Smooth muscle cell (in vitro differentiated cells): ENCODE measurements at regions not wholly inside any gene's neighbourhood (a gene's known extent, or its start where the extent isn't known, plus 50 kb on each side); places are given as distances from the start of the nearest gene placed in this dataset.

Experiments used
- DNase-seq: peaks from one replicate; lab custom pipeline; 2025; ENCODE audit not compliant: unreplicated experiment; lab: John Stamatoyannopoulos, UW
- H2AFZ ChIP-seq: fragments of 200-600 bp; sonication (generic); 2 replicates; pipeline ENCODE4 v1.6.0; 2016; ENCODE audit warnings: antibody characterized with exemption, low read depth, mild to moderate bottlenecking
- H3F3A ChIP-seq: fragments of 200-600 bp; sonication (generic); 2 replicates; pipeline ENCODE4 v1.6.0; 2017; ENCODE audit warnings: antibody characterized with exemption, low read depth
- H3K27ac ChIP-seq: fragments of 200-600 bp; sonication (generic); 2 replicates; pipeline ENCODE4 v1.5.1; 2016; ENCODE audit warnings: low read depth, mild to moderate bottlenecking
- H3K27me3 ChIP-seq: fragments of 200-600 bp; sonication (generic); 2 replicates; pipeline ENCODE4 v1.6.1; 2016; ENCODE audit warnings: low read depth, mild to moderate bottlenecking
- H3K36me3 ChIP-seq: fragments of 200-600 bp; sonication (generic); 2 replicates; pipeline ENCODE4 v1.5.1; 2016; ENCODE audit warnings: low read depth
- H3K4me1 ChIP-seq: fragments of 200-600 bp; sonication (generic); 2 replicates; pipeline ENCODE4 v1.5.1; 2016; ENCODE audit warnings: low read depth
- H3K4me2 ChIP-seq: fragments of 200-600 bp; sonication (generic); 2 replicates; pipeline ENCODE4 v1.6.0; 2016; ENCODE audit warnings: mild to moderate bottlenecking
- H3K4me3 ChIP-seq: fragments of 200-600 bp; sonication (generic); 2 replicates; pipeline ENCODE4 v1.5.1; 2016; ENCODE audit warnings: mild to moderate bottlenecking
- H3K79me2 ChIP-seq: fragments of 200-600 bp; sonication (generic); 2 replicates; pipeline ENCODE4 v1.6.0; 2016; ENCODE audit warnings: low read depth, mild to moderate bottlenecking
- H3K9ac ChIP-seq: fragments of 200-600 bp; sonication (generic); 2 replicates; pipeline ENCODE4 v1.6.0; 2016; ENCODE audit warnings: low read depth
- H3K9me3 ChIP-seq: fragments of 200-600 bp; sonication (generic); replicated peaks from 2 replicates; pipeline ENCODE4 v1.5.1; 2016; ENCODE audit warnings: low read depth
- H4K20me1 ChIP-seq: fragments of 200-600 bp; sonication (generic); 2 replicates; pipeline ENCODE4 v1.6.0; 2016; ENCODE audit warnings: low read depth
- WGBS: methylation state at CpG from one replicate; pipeline ENCODE4 v1.1.7; 2016; ENCODE audit warnings: low lambda C conversion rate; 5-methylcytosine and 5-hydroxymethylcytosine counted together
- TF ChIP-seq, protein P1 (sequence below): fragments of 200-600 bp; sonication (generic); IDR thresholded peaks from 2 replicates; pipeline ENCODE4 v1.5.1; 2017; ENCODE audit warnings: borderline replicate concordance, mild to moderate bottlenecking, antibody characterized with exemption; ENCODE audit not compliant: insufficient read depth, poor library complexity, severe bottlenecking

DNA sequence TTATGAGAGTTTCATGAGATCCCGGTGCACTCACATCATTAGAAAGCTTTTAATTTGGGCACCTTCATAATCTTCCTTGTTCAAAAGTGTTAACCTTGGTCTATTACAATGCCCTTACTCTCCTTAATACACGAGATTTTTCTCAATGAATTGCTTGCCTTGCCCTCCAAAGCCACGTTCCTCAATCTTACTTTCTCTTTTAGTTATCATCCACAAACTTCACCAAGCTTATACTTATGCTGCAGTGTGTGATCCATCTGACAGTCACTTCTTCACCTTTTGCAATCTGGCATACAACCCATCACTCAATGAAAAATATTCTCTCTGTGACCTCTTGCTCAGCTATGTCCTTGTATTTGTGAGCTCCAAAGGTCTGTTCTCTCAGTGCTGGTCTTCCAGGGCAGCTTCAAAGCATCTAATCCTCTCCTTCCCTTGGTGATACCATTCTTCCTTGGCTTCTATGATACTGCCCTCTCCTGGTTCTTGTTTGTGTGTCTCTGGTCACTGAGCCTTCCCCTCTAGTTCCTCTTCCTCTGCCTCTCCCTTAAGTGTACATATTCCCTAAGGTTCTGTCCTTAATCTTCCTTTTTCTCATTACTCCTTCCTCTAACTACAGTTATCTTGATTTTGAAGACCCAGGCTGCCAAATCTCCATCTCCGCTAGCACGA lies 202.2 kb upstream of the STARD13 start:
- Histone ChIP-seq H3K4me3 (no peak overlapping the region), H3K4me1 (peaks cover 5% of the 10 kb centered on the region), H3K36me3 (no peaks in the 10 kb centered on the region), H3K4me2 (no peak overlapping the region), H4K20me1 (no peaks in the 10 kb centered on the region), H3K9ac (no peak overlapping the region), H2AFZ (peak overlapping the region; percentile 8), H3K9me3 (no peaks in the 10 kb centered on the region), H3K79me2 (no peaks in the 10 kb centered on the region), H3F3A (no peaks in the 10 kb centered on the region), H3K27me3 (no peaks in the 10 kb centered on the region), H3K27ac (no peak overlapping the region)
- no peak for DNase-seq
- TF ChIP-seq, protein P1, sequence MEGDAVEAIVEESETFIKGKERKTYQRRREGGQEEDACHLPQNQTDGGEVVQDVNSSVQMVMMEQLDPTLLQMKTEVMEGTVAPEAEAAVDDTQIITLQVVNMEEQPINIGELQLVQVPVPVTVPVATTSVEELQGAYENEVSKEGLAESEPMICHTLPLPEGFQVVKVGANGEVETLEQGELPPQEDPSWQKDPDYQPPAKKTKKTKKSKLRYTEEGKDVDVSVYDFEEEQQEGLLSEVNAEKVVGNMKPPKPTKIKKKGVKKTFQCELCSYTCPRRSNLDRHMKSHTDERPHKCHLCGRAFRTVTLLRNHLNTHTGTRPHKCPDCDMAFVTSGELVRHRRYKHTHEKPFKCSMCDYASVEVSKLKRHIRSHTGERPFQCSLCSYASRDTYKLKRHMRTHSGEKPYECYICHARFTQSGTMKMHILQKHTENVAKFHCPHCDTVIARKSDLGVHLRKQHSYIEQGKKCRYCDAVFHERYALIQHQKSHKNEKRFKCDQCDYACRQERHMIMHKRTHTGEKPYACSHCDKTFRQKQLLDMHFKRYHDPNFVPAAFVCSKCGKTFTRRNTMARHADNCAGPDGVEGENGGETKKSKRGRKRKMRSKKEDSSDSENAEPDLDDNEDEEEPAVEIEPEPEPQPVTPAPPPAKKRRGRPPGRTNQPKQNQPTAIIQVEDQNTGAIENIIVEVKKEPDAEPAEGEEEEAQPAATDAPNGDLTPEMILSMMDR: no peak
- 95% methylated on average over 5 of the region's 5 CpGs for WGBS

GRCh38 chr13:33489563-33489962 lies 204.0 kb upstream of the STARD13 start:
- peaks cover 5% of the 10 kb centered on the region for H3K4me1 ChIP-seq
- H3K9ac ChIP-seq: no peak overlapping the region
- H2AFZ ChIP-seq: no peak overlapping the region
- TF ChIP-seq, protein P1: no peak
- no peaks in the 10 kb centered on the region for H4K20me1 ChIP-seq
- H3K27me3 ChIP-seq: no peaks in the 10 kb centered on the region
- no peaks in the 10 kb centered on the region for H3F3A ChIP-seq
- no peaks in the 10 kb centered on the region for H3K79me2 ChIP-seq
- H3K27ac ChIP-seq: no peak overlapping the region
- WGBS: 85% methylated on average over 4 of the region's 4 CpGs
- no peaks in the 10 kb centered on the region for H3K36me3 ChIP-seq
- no peak for DNase-seq
- H3K4me2 ChIP-seq: no peak overlapping the region
- no peaks in the 10 kb centered on the region for H3K9me3 ChIP-seq
- no peak overlapping the region for H3K4me3 ChIP-seq

- H2AFZ ChIP-seq: no peak overlapping the region
- DNase-seq: no peak
Measured at GRCh38 chr13:33490461-33491327, 205.1 kb upstream of the STARD13 start.

More at GRCh38 chr13:33490461-33491327, 205.1 kb upstream of the STARD13 start:
- peaks cover 12% of the 10 kb centered on the region for H3K4me1 ChIP-seq
- peaks cover 4% of the 10 kb centered on the region for H3F3A ChIP-seq
- H3K36me3 ChIP-seq: no peaks in the 10 kb centered on the region
- no peak overlapping the region for H3K9ac ChIP-seq
- H3K4me2 ChIP-seq: no peak overlapping the region
- H3K79me2 ChIP-seq: no peaks in the 10 kb centered on the region
- WGBS: 79% methylated on average over 17 of the region's 17 CpGs
- H3K27ac ChIP-seq: no peak overlapping the region
- no peaks in the 10 kb centered on the region for H3K27me3 ChIP-seq
- TF ChIP-seq, protein P1: no peak
- no peaks in the 10 kb centered on the region for H4K20me1 ChIP-seq
- no peaks in the 10 kb centered on the region for H3K9me3 ChIP-seq
- no peak overlapping the region for H3K4me3 ChIP-seq
